IMR-90 (cell line): ENCODE measurements at regions not wholly inside any gene's neighbourhood (a gene's known extent, or its start where the extent isn't known, plus 50 kb on each side); places are given as distances from the start of the nearest gene placed in this dataset.

Experiments
- BHLHE40 ChIP-seq: fragments of 150-350 bp; IDR thresholded peaks from 2 replicates; pipeline ENCODE4 v1.6.1; 2016; ENCODE audit warnings: mild to moderate bottlenecking, low read depth, low read length
- CEBPB ChIP-seq: IDR thresholded peaks from 2 replicates; pipeline ENCODE4 v1.6.1; 2012; ENCODE audit warnings: low read depth, low read length, improper control_type of control experiment
- CTCF ChIP-seq: conservative IDR thresholded peaks from 2 replicates; pipeline ENCODE4 v1.5.1; 2012; ENCODE audit warnings: mild to moderate bottlenecking, low read depth, low read length, improper control_type of control experiment
- POLR2A ChIP-seq: IDR thresholded peaks from 2 replicates; pipeline ENCODE4 v1.6.1; 2012; ENCODE audit warnings: mild to moderate bottlenecking, low read depth, low read length
- USF2 ChIP-seq: fragments of 150-350 bp; IDR thresholded peaks from 2 replicates; pipeline ENCODE4 v1.6.1; 2017; ENCODE audit warnings: mild to moderate bottlenecking, antibody characterized with exemption, low read length, low read depth

GRCh38 chr15:95129574-95129973 lies 898.2 kb downstream of the MCTP2 start:
- no peak for TF ChIP-seq POLR2A
- no peak for TF ChIP-seq CTCF
- no peak for TF ChIP-seq BHLHE40
- no peak for TF ChIP-seq CEBPB
- TF ChIP-seq USF2 = no peak
